ENCODE measurements at regions not wholly inside any gene's neighbourhood (a gene's known extent, or its start where the extent isn't known, plus 50 kb on each side); places are given as distances from the start of the nearest gene placed in this dataset.

GRCh38 chr3:132084982-132085381 lies 50.2 kb upstream of the CPNE4 start:
- POLR2A ChIA-PET: no interaction called here

GRCh38 chr3:132087356-132087755 lies 52.5 kb upstream of the CPNE4 start:
- Histone ChIP-seq H3K9me3 (ENCODE audit: control insufficient read depth, insufficient read depth, low read length) (no peaks in the 10 kb centered on the region), H3K27me3 (ENCODE audit: control insufficient read depth, insufficient read depth, low read length) (no peaks in the 10 kb centered on the region), H3K4me3 (ENCODE audit: low read depth, low read length) (no peak overlapping the region), H3K27ac (ENCODE audit: low read depth, low read length) (no peak overlapping the region)
- ChIA-PET CTCF (interaction anchor here (1.4 kb wide), 1 partner anchor 49 kb away, joined by 4 read pairs; no protein-coding TSS in a partner anchor), POLR2A (no interaction called here)
- TF ChIP-seq CTCF (IDR thresholded peaks at IDR 0.05; ENCODE audit: low read depth, low read length): no peak
- DNase-seq (ENCODE audit: low read depth, low spot score): no peak

More at GRCh38 chr3:132084982-132085381, 50.2 kb upstream of the CPNE4 start:
- DNase-seq (ENCODE audit: low read depth, low spot score): no peak
- CTCF ChIA-PET: no interaction called here
- Histone ChIP-seq H3K27ac (ENCODE audit: low read depth, low read length) (no peak overlapping the region), H3K4me3 (ENCODE audit: low read depth, low read length) (no peak overlapping the region), H3K27me3 (ENCODE audit: control insufficient read depth, insufficient read depth, low read length) (no peaks in the 10 kb centered on the region), H3K9me3 (ENCODE audit: control insufficient read depth, insufficient read depth, low read length) (no peaks in the 10 kb centered on the region)
- no peak for TF ChIP-seq CTCF (IDR thresholded peaks at IDR 0.05; ENCODE audit: low read depth, low read length)

GRCh38 chr3:132088291-132088690 lies 53.5 kb upstream of the CPNE4 start:
- no peak for DNase-seq (ENCODE audit: low read depth, low spot score)
- POLR2A ChIA-PET: no interaction called here
- Histone ChIP-seq H3K27ac (ENCODE audit: low read depth, low read length) (no peak overlapping the region), H3K9me3 (ENCODE audit: control insufficient read depth, insufficient read depth, low read length) (no peaks in the 10 kb centered on the region), H3K4me3 (ENCODE audit: low read depth, low read length) (no peak overlapping the region), H3K27me3 (ENCODE audit: control insufficient read depth, insufficient read depth, low read length) (no peaks in the 10 kb centered on the region)
- CTCF ChIA-PET: interaction anchor here (1.4 kb wide), 1 partner anchor 50 kb away, joined by 4 read pairs; no protein-coding TSS in a partner anchor
- TF ChIP-seq CTCF (IDR thresholded peaks at IDR 0.05; ENCODE audit: low read depth, low read length): no peak

- Histone ChIP-seq H3K9me3 (ENCODE audit: control insufficient read depth, insufficient read depth, low read length) (no peaks in the 10 kb centered on the region), H3K27me3 (ENCODE audit: control insufficient read depth, insufficient read depth, low read length) (no peaks in the 10 kb centered on the region), H3K27ac (ENCODE audit: low read depth, low read length) (no peak overlapping the region), H3K4me3 (ENCODE audit: low read depth, low read length) (no peak overlapping the region)
- CTCF ChIA-PET: no interaction called here
- DNase-seq (ENCODE audit: low read depth, low spot score): no peak
- TF ChIP-seq CTCF (IDR thresholded peaks at IDR 0.05; ENCODE audit: low read depth, low read length): no peak
- POLR2A ChIA-PET: no interaction called here
Observed at GRCh38 chr3:132090921-132091320, 56.1 kb upstream of the CPNE4 start.

GRCh38 chr3:132116601-132117000 lies 81.8 kb upstream of the CPNE4 start:
- Histone ChIP-seq H3K27ac (ENCODE audit: low read depth, low read length) (no peak overlapping the region), H3K9me3 (ENCODE audit: control insufficient read depth, insufficient read depth, low read length) (no peaks in the 10 kb centered on the region), H3K4me3 (ENCODE audit: low read depth, low read length) (no peak overlapping the region), H3K27me3 (ENCODE audit: control insufficient read depth, insufficient read depth, low read length) (no peaks in the 10 kb centered on the region)
- DNase-seq (ENCODE audit: low read depth, low spot score): no peak
- no peak for TF ChIP-seq CTCF (IDR thresholded peaks at IDR 0.05; ENCODE audit: low read depth, low read length)
- CTCF ChIA-PET: no interaction called here
- POLR2A ChIA-PET: no interaction called here
